ENCODE measurements at regions not wholly inside any gene's neighbourhood (a gene's known extent, or its start where the extent isn't known, plus 50 kb on each side); places are given as distances from the start of the nearest gene placed in this dataset.

DNA sequence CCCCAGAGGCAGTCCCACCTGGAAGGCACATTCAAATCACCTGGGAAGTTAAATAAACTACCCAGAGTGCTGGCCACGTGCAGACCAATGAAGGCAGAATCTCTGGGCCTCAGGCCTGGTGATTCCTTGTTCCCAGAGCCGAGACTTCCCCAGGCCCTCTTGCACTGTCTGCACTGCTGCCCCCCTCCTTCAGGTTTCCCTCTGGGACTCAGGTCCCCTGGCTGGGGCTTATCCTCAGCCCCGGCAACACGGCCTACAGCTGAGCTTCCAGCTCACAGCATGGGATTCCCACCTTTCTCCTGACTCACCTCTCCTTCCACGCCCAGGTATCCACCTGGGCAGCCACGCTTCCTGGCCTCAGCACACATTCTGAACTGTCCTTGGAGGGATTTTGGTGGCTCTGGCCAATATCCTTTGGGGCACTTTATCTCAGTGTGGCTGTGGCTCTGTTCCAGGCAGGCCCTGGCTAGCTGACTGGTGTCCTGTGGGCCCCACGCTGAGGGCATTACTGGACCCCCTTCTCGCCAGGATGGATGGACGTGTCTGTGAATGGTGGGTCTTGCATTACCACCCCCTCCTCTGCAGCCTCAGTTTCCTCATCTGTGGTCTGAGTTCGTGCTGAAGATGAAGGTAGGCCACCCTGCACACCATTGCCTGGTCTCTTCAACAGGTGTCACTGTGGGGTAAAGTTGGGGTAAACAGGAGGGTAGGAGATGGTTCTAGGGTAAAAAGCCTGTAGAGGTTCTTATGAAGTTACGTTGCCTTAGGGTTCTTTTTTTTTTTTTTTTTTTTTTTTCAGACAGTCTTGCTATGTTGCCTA is 165.7 kb downstream of the IRF8 start:
- no peak for TF ChIP-seq POLR2A (IDR thresholded peaks at IDR 0.05)
- TF ChIP-seq, protein P1, sequence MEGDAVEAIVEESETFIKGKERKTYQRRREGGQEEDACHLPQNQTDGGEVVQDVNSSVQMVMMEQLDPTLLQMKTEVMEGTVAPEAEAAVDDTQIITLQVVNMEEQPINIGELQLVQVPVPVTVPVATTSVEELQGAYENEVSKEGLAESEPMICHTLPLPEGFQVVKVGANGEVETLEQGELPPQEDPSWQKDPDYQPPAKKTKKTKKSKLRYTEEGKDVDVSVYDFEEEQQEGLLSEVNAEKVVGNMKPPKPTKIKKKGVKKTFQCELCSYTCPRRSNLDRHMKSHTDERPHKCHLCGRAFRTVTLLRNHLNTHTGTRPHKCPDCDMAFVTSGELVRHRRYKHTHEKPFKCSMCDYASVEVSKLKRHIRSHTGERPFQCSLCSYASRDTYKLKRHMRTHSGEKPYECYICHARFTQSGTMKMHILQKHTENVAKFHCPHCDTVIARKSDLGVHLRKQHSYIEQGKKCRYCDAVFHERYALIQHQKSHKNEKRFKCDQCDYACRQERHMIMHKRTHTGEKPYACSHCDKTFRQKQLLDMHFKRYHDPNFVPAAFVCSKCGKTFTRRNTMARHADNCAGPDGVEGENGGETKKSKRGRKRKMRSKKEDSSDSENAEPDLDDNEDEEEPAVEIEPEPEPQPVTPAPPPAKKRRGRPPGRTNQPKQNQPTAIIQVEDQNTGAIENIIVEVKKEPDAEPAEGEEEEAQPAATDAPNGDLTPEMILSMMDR (IDR thresholded peaks at IDR 0.05): no peak
- intact Hi-C loops (cut with DNase I; ENCODE audit: low total_unique reads): no loop called here
- H3K36me3 ChIP-seq (ENCODE audit: low read depth, missing control alignments): no peaks in the 10 kb centered on the region
- H3K27me3 ChIP-seq: no peaks in the 10 kb centered on the region
- DNase-seq: no peak
- H3K4me1 ChIP-seq: peaks cover 14% of the 10 kb centered on the region
- no peak overlapping the region for H3K27ac ChIP-seq
- 93 to 95% methylated on average over 9 to 11 of the region's 11 CpGs for WGBS, 2 donors
- no peak overlapping the region for H3K4me3 ChIP-seq
- no peaks in the 10 kb centered on the region for H3K9me3 ChIP-seq

DNA sequence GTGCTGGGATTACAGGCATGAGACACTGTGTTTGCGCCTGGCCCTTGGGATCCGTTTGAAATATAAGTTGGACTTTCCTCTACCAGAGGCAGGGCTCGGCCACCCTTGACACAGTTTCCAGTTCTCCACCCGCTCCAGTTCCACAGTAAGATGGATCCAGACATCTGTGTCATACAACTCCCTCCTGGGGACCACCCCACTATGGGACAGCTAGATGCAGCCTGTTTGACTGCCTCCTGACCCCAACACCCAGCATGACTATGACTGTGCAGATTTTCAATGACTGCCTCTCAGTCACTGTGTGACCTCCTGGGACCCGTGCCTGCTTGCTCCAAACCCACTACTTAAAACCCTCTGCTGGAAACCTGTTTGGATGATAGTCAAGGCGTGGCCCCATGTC is 166.7 kb downstream of the IRF8 start:
- Histone ChIP-seq H3K36me3 (ENCODE audit: low read depth, missing control alignments) (no peaks in the 10 kb centered on the region), H3K27ac (no peak overlapping the region), H3K4me3 (no peak overlapping the region), H3K9me3 (no peaks in the 10 kb centered on the region), H3K4me1 (peaks cover 3% of the 10 kb centered on the region), H3K27me3 (no peaks in the 10 kb centered on the region)
- intact Hi-C loops (cut with DNase I; ENCODE audit: low total_unique reads): no loop called here
- DNase-seq: no peak
- TF ChIP-seq, protein P1 (IDR thresholded peaks at IDR 0.05): no peak
- TF ChIP-seq POLR2A (IDR thresholded peaks at IDR 0.05): no peak
- 88 to 94% methylated on average over 6 of the region's 6 CpGs for WGBS, 2 donors

DNA sequence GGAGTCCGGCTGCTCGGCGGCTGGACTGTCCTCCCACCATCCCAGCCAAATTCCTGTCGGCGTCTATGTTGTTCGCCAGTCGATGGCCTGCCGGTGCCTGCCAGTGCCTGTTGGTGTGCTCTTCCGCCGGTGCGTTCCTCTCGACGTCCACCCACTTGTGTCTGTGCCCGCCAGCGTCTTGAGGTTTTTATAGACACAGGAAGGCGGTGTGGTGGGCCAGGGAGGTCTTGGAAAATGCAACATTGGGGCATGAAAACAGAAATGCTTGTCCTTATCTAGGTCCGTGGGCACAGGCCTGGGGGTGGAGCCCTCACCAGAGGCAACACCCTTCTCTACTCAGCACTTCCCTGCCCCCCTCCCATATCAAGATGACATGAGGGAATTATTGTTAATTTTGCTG is 167.8 kb downstream of the IRF8 start:
- H3K27me3 ChIP-seq: no peaks in the 10 kb centered on the region
- 90 to 94% methylated on average over 16 to 17 of the region's 17 CpGs for WGBS, 2 donors
- intact Hi-C loops (cut with DNase I; ENCODE audit: low total_unique reads): no loop called here
- no peaks in the 10 kb centered on the region for H3K9me3 ChIP-seq
- H3K27ac ChIP-seq: no peak overlapping the region
- TF ChIP-seq, protein P1 (IDR thresholded peaks at IDR 0.05): no peak
- TF ChIP-seq POLR2A (IDR thresholded peaks at IDR 0.05): no peak
- H3K4me1 ChIP-seq: no peaks in the 10 kb centered on the region
- no peak for DNase-seq
- H3K4me3 ChIP-seq: no peak overlapping the region
- H3K36me3 ChIP-seq (ENCODE audit: low read depth, missing control alignments): no peaks in the 10 kb centered on the region

DNA sequence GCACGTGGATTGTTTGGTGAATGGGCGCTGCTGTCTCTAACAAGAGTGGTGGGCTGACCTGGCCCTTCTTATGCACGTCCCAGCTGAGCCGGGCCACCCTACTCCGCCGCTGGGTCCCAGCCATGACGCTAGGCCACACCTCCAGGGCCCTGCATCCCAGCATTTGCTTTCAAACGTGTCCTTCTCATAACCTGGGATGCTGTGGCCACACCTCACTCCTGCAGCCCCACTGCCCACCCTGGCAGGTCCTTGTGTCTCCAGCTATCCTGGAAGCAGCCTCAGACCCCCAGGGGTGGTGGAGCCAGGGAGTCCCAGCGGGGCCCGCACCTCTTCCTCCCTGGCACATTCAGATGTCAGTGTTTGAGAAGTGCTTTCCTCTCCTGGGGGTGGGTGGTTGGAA is 168.6 kb downstream of the IRF8 start:
- Histone ChIP-seq H3K27ac (no peak overlapping the region), H3K9me3 (no peaks in the 10 kb centered on the region), H3K36me3 (ENCODE audit: low read depth, missing control alignments) (no peaks in the 10 kb centered on the region), H3K27me3 (no peaks in the 10 kb centered on the region), H3K4me1 (no peaks in the 10 kb centered on the region), H3K4me3 (no peak overlapping the region)
- intact Hi-C loops (cut with DNase I; ENCODE audit: low total_unique reads): no loop called here
- 90 to 99% methylated on average over 10 of the region's 10 CpGs for WGBS, 2 donors
- no peak for DNase-seq
- TF ChIP-seq, protein P1 (IDR thresholded peaks at IDR 0.05): no peak

DNA sequence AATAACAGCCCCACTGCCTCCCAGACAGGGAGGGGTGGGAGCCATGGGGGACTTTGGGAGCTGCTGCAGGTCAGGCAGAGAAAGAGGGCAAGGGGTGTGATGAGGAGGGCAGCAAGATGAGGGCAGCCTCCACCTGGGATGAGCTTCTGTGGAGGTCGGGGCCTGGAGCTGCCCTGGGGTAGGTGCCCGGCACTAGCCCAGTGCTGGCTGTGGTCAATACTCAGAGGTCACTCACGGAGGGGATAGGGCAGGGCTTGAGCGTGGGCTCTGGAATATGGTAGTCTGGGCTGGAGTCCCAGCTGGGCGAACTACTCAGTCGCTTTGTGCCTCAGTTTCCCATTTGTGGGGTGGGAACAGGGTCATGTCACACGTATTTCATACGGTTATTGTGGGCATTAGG is 169.0 kb downstream of the IRF8 start:
- intact Hi-C loops (cut with DNase I; ENCODE audit: low total_unique reads): no loop called here
- no peak for DNase-seq
- Histone ChIP-seq H3K27ac (no peak overlapping the region), H3K36me3 (ENCODE audit: low read depth, missing control alignments) (no peaks in the 10 kb centered on the region), H3K4me1 (no peaks in the 10 kb centered on the region), H3K4me3 (no peak overlapping the region), H3K9me3 (no peaks in the 10 kb centered on the region), H3K27me3 (no peaks in the 10 kb centered on the region)
- no peak for TF ChIP-seq POLR2A (IDR thresholded peaks at IDR 0.05)
- TF ChIP-seq, protein P1 (IDR thresholded peaks at IDR 0.05): no peak
- WGBS, 2 donors: 78 to 90% methylated on average over 6 to 8 of the region's 8 CpGs

All from testis (tissue), 2 donors.